HG03175 (cell line): ENCODE measurements at regions not wholly inside any gene's neighbourhood (a gene's known extent, or its start where the extent isn't known, plus 50 kb on each side); places are given as distances from the start of the nearest gene placed in this dataset.
"Not testable (repeated sequence)": the region's sequence is repeated elsewhere in the genome, so short reads cannot be mapped to it uniquely, and the experiment has no call there.

ENCODE experiments used
- ATAC-seq: cut with Tn5 transposase; IDR thresholded peaks from one replicate; pipeline ENCODE4 v1.9.1; 2021; ENCODE audit warnings: mild to moderate bottlenecking, moderate library complexity; ENCODE audit not compliant: unreplicated experiment

- no peak for ATAC-seq
These were observed 156.3 kb upstream of the FOXN3 start for GRCh38 chr14:89573399-89573657.

DNA sequence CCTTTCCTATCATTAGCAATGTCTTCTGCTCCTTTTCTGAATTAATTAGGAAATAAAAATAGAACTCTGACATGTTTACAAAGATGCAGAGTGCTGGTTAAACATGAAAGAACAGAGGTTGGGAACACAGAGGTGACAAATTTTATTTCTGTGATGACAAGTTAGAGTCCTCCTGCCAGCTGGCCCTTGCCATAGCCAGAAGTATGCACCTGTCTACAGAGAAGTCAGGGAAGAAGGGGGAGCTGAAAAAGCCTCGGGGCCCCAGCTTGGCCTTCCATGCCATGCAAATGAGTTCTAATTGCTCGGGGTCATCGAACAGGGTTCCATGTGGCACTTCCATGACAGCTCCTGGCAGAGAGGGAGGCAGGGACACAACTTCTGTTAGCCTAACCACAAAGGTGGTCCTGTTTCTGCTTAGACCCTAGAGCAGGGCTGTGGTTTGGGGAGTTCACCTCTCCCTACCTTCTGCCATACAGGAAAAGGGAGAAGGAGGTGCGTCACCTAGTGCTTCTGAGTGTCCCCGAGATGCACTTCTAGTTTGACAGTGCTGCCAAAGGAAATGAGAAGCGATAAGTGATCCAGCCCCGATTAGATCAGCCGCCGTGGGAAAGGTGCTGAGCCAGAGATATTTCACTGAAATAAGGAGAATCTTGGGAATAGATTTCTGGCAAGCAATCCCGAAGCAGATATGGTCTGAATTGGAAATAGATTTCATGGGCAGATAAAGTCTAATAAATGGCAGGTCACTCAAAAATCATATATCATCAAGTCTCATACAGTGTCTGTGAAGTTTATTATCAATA is 155.8 kb upstream of the FOXN3 start:
- ATAC-seq, result no peak

GRCh38 chr14:89571491-89571890 is 154.5 kb upstream of the FOXN3 start:
- no peak for ATAC-seq

GRCh38 chr14:89566644-89567415 is 149.8 kb upstream of the FOXN3 start:
- ATAC-seq, result no peak

- ATAC-seq, result no peak
These were observed 149.1 kb upstream of the FOXN3 start for GRCh38 chr14:89566180-89566579.

DNA sequence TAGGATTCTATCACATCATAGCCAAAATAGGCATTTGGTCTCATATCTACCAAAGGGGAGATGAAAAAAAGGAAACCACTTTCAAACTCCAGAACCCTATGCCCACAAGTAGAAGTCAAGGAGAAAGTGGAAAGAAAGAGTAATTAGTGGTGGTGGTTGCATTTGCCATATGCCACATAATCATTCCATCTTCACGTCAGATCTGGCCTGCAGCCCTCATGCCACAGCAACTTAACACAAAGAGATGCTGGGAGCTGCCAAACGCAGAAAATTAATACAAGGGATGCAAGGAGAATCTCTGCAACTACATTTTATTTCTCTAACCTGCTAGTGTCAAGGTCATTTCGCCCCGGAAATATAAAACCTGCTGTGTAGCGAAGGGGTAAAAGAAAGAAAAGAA is 148.6 kb upstream of the FOXN3 start:
- no peak for ATAC-seq

DNA sequence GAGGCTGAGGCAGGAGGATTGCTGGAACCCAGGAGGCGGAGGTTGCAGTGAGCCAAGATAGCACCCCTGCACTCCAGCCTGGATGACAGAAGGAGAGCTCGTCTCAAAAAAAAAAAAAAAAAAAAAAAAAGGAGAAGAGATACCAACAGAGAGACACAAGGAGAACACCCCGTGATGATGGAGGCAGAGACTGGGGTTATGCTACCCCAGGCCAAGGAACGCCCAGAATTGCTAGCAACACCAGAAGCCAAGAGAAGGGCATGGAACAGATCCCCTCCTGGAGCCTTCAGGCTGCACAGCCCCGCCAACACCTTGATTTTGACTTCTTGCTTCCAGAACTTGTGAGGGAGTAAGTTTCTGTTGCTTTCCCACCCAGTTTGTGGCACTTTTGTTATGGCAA is 148.0 kb upstream of the FOXN3 start:
- no peak for ATAC-seq

DNA sequence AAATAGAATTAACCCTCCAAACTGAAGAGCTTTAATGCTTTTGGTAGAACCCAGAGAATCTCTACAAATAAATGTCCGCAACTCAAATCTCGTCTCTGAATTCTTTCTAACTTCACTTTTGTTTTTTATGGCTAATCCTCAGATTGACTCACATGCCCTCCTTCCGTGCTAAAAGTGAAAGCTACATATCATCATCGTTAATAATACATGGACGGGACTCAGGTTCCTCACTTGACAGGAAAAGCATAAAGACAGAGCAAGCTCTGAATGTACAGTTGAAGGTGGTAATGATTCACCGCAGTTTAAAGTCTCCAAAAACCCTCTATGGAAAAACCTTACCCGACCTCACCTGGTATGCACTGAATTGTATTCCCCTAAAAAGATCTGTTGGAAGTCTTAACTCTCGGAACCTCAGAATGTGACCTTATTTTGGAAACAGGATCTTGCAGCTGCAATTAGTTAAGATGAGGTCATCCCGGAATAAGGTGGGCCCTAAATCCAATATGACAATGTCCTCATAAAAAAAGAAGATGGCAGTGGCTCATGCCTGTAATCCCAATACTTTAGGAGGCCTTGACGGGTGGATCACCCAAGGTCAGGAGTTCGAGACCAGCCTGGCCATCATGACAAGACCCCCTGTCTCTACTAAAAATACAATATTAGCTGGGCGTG is 147.4 kb upstream of the FOXN3 start:
- peak; percentile 78 for ATAC-seq

GRCh38 chr14:89563471-89563870 is 146.4 kb upstream of the FOXN3 start:
- ATAC-seq, result no peak

GRCh38 chr14:89551955-89552354 is 134.9 kb upstream of the FOXN3 start:
- ATAC-seq, result no peak

GRCh38 chr14:89551432-89551831 is 134.4 kb upstream of the FOXN3 start:
- no peak for ATAC-seq

DNA sequence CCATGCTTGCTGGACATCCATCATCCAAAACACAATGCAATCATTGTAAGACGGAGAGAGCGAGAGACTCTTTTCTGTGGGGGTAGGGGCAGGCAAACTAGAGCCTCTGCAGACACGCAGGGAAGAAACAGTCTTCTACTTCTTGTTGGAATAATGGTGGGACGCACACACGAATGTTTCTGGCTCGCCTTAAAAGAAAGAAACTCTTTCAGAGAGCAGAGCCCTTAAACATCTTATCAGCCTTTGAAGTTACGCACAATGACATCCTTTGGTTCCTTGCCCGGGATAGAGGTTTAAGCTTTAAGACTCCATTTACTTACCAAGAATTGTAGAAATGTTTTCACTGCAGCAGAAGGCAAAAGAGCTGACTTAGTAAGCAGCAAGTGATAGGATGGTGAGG is 133.8 kb upstream of the FOXN3 start:
- ATAC-seq, result no peak

DNA sequence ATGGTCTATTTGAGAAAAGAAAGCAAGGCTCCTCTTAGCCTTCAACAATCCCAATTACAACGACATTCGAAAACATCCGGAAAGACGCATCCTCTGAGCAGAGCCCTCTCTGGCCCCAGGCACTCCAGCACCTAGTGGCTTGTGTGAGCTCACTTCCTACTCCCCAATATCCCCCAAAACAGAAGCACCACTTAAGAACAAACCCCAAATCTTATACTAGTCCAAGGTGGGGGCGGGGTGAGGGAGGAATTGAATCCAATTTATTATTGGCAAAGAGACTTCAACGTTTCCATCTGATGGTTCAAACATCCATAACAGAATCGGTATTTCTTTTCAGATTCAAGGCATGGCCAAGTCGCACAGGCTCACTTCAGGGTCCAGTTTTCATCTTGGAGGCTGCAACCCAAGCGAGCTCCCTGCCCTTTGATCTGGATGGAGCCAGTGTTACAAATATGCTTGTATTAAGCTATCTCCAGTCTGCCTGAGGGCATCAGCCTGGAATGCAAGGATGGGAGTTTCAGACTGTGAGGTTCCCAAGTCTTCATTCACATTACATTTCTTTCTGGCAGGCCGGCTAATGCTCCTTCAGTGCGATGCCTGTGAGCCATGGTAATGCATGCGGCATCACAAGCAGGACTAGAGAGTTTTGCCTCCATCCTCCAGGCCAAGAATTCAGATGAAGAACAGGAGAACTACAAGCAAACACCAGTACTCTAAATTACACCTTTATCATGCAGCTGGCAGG is 132.5 kb upstream of the FOXN3 start:
- ATAC-seq, result no peak

- ATAC-seq, result not testable (repeated sequence)
These were observed 130.0 kb upstream of the FOXN3 start for GRCh38 chr14:89547047-89547446.

- no peak for ATAC-seq
These were observed 127.7 kb upstream of the FOXN3 start for GRCh38 chr14:89544636-89545301.

GRCh38 chr14:89543425-89543790 is 126.4 kb upstream of the FOXN3 start:
- ATAC-seq, result no peak

DNA sequence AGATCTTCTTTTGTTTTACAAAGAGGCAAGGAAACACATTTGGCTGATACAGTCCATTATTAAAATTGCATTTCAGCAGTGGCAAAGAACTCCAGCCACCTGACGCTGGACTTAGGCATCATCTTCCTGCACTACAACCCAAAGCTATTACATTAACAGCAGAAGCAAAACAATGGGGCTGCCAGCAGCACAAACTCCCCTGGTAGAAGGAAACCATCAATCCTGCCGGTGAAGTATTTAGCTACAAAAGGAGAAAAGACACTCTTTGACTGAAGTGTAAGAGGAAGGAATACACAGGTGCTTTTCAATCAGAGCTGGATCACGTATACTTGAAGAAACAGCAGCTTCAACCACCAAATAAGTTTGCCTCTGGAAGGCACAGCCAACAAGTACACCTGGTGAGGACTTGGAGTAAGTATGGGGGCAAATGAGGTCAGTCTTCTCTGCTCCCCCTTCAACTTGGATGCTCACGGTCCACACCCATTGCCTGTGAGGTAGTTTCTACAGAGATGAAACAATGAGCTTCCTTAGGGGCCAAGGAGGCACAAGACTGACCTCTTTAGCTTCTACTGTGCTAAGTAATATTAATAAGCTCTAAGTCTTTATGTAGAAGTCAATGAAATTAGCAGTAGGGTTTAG is 125.9 kb upstream of the FOXN3 start:
- no peak for ATAC-seq

DNA sequence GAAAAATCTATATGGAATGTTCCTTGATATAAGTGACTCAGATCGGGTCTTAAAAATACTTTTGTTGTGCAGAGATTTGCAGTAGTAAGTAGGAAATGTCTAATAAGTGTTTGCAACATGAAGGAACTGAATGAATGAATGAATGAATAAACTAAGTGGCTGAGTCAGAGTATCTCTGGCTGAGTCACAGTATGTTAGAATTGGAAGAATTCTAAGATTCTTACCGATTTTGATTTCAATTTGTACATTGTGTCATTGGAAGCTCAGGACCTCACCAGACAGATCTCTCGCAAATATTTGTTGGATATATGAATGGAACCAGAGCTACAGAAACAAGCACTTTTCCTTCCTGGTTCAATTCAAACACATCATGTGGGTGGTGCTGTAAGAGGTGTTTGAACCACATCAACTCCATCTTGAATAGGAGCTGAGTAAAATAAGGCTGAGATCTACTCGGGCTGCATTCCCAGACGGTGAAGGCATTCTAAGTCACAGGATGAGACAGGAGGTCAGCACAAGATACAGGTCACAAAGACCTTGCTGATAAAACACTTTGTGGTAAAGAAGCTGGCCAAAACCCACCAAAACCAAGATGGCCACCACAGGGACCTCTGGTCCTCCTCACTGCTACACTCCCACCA is 123.9 kb upstream of the FOXN3 start:
- no peak for ATAC-seq

GRCh38 chr14:89540009-89540829 is 123.2 kb upstream of the FOXN3 start:
- no peak for ATAC-seq
